Lower leg skin (tissue), 4 donors: ENCODE measurements at regions not wholly inside any gene's neighbourhood (a gene's known extent, or its start where the extent isn't known, plus 50 kb on each side); places are given as distances from the start of the nearest gene placed in this dataset.

ENCODE experiments used
- DNase-seq, 2 donors: peaks; one replicate each; pipeline ENCODE4 v3.0.0-alpha.2; 2019; ENCODE audit warnings: low spot score in 2 of 2
- H3K4me3 ChIP-seq: fragments of 200-600 bp; sonication (generic); 2 replicates; pipeline ENCODE4 v1.5.1; 2017; ENCODE audit warnings: mild to moderate bottlenecking, low read depth; ENCODE audit not compliant: poor library complexity, severe bottlenecking
- POLR2A ChIP-seq, 2 donors: fragments of 450-650 bp; IDR thresholded peaks; one replicate each; pipeline ENCODE4 v1.6.1; 2016 to 2017; ENCODE audit warnings: antibody characterized with exemption in 2 of 2, mild to moderate bottlenecking in 1 of 2, moderate library complexity in 1 of 2
- WGBS, 2 donors: methylation state at CpG; one replicate each; pipeline ENCODE4 v1.1.5; 2018; 5-methylcytosine and 5-hydroxymethylcytosine counted together
- intact Hi-C: fragments of 100-400 bp; cut with DNase I; formaldehyde crosslinking; loops from one replicate; pipeline ENCODE4 v1.15.0; 2023; ENCODE audit warnings: low total_unique reads
- TF ChIP-seq, protein P1 (sequence below), 3 donors: fragments of 450-650 bp; IDR thresholded peaks; one replicate each; pipeline ENCODE4 v1.5.1; 2016; ENCODE audit warnings: antibody characterized with exemption in 3 of 3, mild to moderate bottlenecking in 3 of 3, moderate library complexity in 2 of 3

- no peak overlapping the region for H3K4me3 ChIP-seq
- intact Hi-C loops: no loop called here
- TF ChIP-seq, protein P1, sequence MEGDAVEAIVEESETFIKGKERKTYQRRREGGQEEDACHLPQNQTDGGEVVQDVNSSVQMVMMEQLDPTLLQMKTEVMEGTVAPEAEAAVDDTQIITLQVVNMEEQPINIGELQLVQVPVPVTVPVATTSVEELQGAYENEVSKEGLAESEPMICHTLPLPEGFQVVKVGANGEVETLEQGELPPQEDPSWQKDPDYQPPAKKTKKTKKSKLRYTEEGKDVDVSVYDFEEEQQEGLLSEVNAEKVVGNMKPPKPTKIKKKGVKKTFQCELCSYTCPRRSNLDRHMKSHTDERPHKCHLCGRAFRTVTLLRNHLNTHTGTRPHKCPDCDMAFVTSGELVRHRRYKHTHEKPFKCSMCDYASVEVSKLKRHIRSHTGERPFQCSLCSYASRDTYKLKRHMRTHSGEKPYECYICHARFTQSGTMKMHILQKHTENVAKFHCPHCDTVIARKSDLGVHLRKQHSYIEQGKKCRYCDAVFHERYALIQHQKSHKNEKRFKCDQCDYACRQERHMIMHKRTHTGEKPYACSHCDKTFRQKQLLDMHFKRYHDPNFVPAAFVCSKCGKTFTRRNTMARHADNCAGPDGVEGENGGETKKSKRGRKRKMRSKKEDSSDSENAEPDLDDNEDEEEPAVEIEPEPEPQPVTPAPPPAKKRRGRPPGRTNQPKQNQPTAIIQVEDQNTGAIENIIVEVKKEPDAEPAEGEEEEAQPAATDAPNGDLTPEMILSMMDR (IDR thresholded peaks at IDR 0.05): no peak
- TF ChIP-seq POLR2A (IDR thresholded peaks at IDR 0.05): no peak
- no peak for DNase-seq
- WGBS, 2 donors: 82 to 87% methylated on average over 1 of the region's 1 CpG
Observed at GRCh38 chr4:58653251-58653650, 1543.1 kb upstream of the IGFBP7 start.

- no peak overlapping the region for H3K4me3 ChIP-seq
- WGBS, 2 donors: 58 to 71% methylated on average over 1 of the region's 1 CpG
- intact Hi-C loops: no loop called here
- DNase-seq: no peak
- no peak for TF ChIP-seq POLR2A (IDR thresholded peaks at IDR 0.05)
- TF ChIP-seq, protein P1 (IDR thresholded peaks at IDR 0.05): no peak
Observed at GRCh38 chr4:58649226-58649625, 1539.0 kb upstream of the IGFBP7 start.

- DNase-seq: no peak
- intact Hi-C loops: no loop called here
- 77 to 81% methylated on average over 3 of the region's 3 CpGs for WGBS, 2 donors
- TF ChIP-seq, protein P1 (IDR thresholded peaks at IDR 0.05): no peak
- TF ChIP-seq POLR2A (IDR thresholded peaks at IDR 0.05): no peak
- no peak overlapping the region for H3K4me3 ChIP-seq
Observed at GRCh38 chr4:58646126-58646525, 1535.9 kb upstream of the IGFBP7 start.

- H3K4me3 ChIP-seq: no peak overlapping the region
- intact Hi-C loops: no loop called here
- WGBS, 2 donors: 78 to 81% methylated on average over 3 of the region's 3 CpGs
- no peak for TF ChIP-seq POLR2A (IDR thresholded peaks at IDR 0.05)
- TF ChIP-seq, protein P1 (IDR thresholded peaks at IDR 0.05): no peak
- no peak for DNase-seq
Observed at GRCh38 chr4:58644549-58644948, 1534.4 kb upstream of the IGFBP7 start.

- intact Hi-C loops: no loop called here
- no peak for TF ChIP-seq POLR2A (IDR thresholded peaks at IDR 0.05)
- TF ChIP-seq, protein P1 (IDR thresholded peaks at IDR 0.05): no peak
- H3K4me3 ChIP-seq: no peak overlapping the region
- DNase-seq: no peak
- WGBS, 2 donors: 67 to 70% methylated on average over 2 of the region's 2 CpGs
Observed at GRCh38 chr4:58636381-58636780, 1526.2 kb upstream of the IGFBP7 start.

DNA sequence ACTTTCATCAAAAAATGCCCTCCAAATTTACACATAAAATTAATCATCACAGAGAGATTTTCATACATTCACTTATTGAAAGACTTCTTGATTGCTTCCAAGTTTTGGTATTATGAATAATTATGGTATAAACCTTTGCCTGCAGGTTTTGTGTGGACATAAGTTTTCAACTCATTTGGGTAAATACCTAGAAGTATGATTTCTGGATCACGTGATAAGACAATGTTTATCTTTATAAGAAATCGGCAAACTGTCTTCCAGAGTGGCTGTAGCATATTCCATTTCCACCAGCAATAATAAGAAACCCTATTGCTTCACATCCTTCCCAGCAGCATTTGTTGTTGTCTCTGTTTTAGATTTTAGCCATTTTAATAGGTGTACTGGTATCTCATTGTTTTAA is 1507.0 kb upstream of the IGFBP7 start:
- intact Hi-C loops: no loop called here
- no peak for DNase-seq
- 86 to 87% methylated on average over 2 of the region's 2 CpGs for WGBS, 2 donors
- TF ChIP-seq POLR2A (IDR thresholded peaks at IDR 0.05): no peak
- TF ChIP-seq, protein P1 (IDR thresholded peaks at IDR 0.05): no peak
- no peak overlapping the region for H3K4me3 ChIP-seq
